ENCODE measurements at regions not wholly inside any gene's neighbourhood (a gene's known extent, or its start where the extent isn't known, plus 50 kb on each side); places are given as distances from the start of the nearest gene placed in this dataset.

DNA sequence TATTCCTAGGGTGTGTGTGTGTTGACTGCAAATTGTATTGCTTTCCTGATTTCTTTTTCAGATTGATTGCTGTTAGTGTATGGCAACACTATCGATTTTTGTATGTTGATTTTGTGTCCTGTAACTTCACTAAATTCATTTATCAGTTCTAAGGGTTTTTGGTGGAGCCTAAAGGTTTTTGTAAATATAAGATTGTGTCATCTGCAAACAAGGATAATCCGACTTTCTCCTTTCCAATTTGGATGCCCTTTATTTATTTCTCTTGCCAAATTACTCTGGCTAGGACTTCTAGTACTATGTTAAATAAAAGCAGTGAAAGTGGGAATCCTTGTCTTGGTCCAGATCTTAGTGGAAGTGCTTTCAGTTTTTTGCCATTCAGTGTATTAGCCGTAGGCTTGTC lies 340.9 kb upstream of the KLF4 start:
- TF ChIP-seq, protein P1, sequence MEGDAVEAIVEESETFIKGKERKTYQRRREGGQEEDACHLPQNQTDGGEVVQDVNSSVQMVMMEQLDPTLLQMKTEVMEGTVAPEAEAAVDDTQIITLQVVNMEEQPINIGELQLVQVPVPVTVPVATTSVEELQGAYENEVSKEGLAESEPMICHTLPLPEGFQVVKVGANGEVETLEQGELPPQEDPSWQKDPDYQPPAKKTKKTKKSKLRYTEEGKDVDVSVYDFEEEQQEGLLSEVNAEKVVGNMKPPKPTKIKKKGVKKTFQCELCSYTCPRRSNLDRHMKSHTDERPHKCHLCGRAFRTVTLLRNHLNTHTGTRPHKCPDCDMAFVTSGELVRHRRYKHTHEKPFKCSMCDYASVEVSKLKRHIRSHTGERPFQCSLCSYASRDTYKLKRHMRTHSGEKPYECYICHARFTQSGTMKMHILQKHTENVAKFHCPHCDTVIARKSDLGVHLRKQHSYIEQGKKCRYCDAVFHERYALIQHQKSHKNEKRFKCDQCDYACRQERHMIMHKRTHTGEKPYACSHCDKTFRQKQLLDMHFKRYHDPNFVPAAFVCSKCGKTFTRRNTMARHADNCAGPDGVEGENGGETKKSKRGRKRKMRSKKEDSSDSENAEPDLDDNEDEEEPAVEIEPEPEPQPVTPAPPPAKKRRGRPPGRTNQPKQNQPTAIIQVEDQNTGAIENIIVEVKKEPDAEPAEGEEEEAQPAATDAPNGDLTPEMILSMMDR (IDR thresholded peaks at IDR 0.05; ENCODE audit: extremely low read depth in 1 of 2, insufficient read depth in 1 of 2, low read depth in 1 of 2, low read length in 2 of 2) = no peak
- no peak for TF ChIP-seq POLR2A (IDR thresholded peaks at IDR 0.05; ENCODE audit: low read depth, low read length)
- TF ChIP-seq GATA2 (IDR thresholded peaks at IDR 0.05; ENCODE audit: insufficient read depth, insufficient read length, low read depth, low read length) = no peak

Data from endothelial cell of umbilical vein (primary cell).